Esophagus (tissue), 2 donors: ENCODE measurements at regions not wholly inside any gene's neighbourhood (a gene's known extent, or its start where the extent isn't known, plus 50 kb on each side); places are given as distances from the start of the nearest gene placed in this dataset.

Experiments used
- H3K27ac ChIP-seq, 2 donors: one replicate each; pipeline ENCODE4 v1.5.1; 2013; ENCODE audit warnings: low read depth in 2 of 2, mild to moderate bottlenecking in 2 of 2, inconsistent platforms in 1 of 2, low read length in 1 of 2, moderate library complexity in 1 of 2
- H3K27me3 ChIP-seq, 2 donors: one replicate each; pipeline ENCODE4 v1.6.1; 2013; ENCODE audit warnings: low read length in 2 of 2, control low read depth in 1 of 2, mild to moderate bottlenecking in 1 of 2; ENCODE audit not compliant: insufficient read depth in 2 of 2, control insufficient read depth in 1 of 2
- H3K36me3 ChIP-seq, 2 donors: one replicate each; pipeline ENCODE4 v1.6.1; 2013; ENCODE audit warnings: low read length in 1 of 2; ENCODE audit not compliant: control insufficient read depth in 2 of 2, insufficient read depth in 2 of 2
- H3K4me1 ChIP-seq, 2 donors: one replicate each; pipeline ENCODE4 v1.6.1; 2013; ENCODE audit warnings: low read length in 1 of 2; ENCODE audit not compliant: control insufficient read depth in 2 of 2, insufficient read depth in 2 of 2
- H3K4me3 ChIP-seq, 2 donors: one replicate each; pipeline ENCODE4 v1.5.1; 2013; ENCODE audit warnings: low read length in 2 of 2, mild to moderate bottlenecking in 2 of 2, low read depth in 1 of 2, moderate library complexity in 1 of 2
- H3K9me3 ChIP-seq, 2 donors: one replicate each; pipeline ENCODE4 v1.6.1; 2013; ENCODE audit warnings: mild to moderate bottlenecking in 2 of 2, low read depth in 1 of 2, low read length in 1 of 2, moderate library complexity in 1 of 2; ENCODE audit not compliant: control insufficient read depth in 2 of 2, insufficient read depth in 1 of 2
- WGBS, 2 donors: extraction: QIAGEN DNeasy Blood & Tissue Kit; methylation state at CpG; one replicate each; pipeline ENCODE4 v1.1.7; 2013; 5-methylcytosine and 5-hydroxymethylcytosine counted together
- donor health status: healthy with polysubstance abuse.
- donor health status: Bipolar disorder and iron deficiency.

DNA sequence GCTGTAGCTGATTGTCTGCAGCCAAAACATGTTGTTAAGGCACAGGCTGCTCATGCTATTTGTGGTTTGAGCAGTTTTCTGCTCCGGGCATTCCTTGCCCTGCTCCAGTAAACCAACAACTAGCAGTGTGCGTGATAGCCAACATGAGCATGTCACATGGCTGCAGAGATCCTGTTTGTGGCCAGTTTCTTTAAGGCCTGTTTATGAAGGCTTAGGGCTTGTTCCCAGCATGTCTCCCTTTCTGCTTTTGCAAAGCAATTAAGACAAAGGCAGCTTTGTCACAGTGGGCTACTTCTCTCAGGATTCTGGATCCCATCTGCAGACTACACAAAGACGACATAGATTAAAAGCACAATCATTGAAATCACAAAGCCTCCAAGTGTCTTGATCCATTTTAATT is 160.5 kb downstream of the ZNF518B start:
- no peak overlapping the region for H3K27ac ChIP-seq
- H3K27me3 ChIP-seq, result peaks cover 0 to 3% of the 10 kb centered on the region in 2 donors
- H3K4me1 ChIP-seq, result no peaks in the 10 kb centered on the region

DNA sequence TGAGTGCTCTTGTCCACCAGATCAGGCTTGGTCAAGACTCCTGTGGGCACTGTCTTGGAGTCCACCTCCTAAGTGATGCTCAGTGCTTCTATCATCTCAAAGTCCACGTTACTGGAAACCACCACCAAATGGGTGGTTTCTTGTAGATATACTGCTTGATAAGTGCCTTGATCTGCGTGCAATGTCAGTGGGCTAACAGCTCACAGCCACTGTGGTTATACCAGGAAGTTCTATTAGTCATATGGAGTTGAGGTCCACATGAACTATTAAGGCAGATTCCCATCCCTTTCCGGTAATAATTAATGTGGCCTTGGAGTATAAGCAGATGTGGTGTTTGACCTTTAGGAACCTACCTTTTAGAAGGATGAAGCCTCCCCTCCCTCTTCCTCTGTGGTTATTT is 161.9 kb downstream of the ZNF518B start:
- WGBS, 2 donors, result 83 to 84% methylated on average over 3 of the region's 3 CpGs
- Histone ChIP-seq H3K36me3 (peaks cover 0 to 2% of the 10 kb centered on the region in 2 donors), H3K9me3 (no peaks in the 10 kb centered on the region), H3K4me1 (no peaks in the 10 kb centered on the region), H3K27ac (no peak overlapping the region), H3K27me3 (peaks cover 0 to 3% of the 10 kb centered on the region in 2 donors), H3K4me3 (no peak overlapping the region)

More for the DNA sequence above, 160.5 kb downstream of the ZNF518B start:
- Histone ChIP-seq H3K4me3 (no peak overlapping the region), H3K9me3 (no peaks in the 10 kb centered on the region), H3K36me3 (peaks cover 0 to 2% of the 10 kb centered on the region in 2 donors)
- 31 to 35% methylated on average over 3 of the region's 3 CpGs for WGBS, 2 donors

DNA sequence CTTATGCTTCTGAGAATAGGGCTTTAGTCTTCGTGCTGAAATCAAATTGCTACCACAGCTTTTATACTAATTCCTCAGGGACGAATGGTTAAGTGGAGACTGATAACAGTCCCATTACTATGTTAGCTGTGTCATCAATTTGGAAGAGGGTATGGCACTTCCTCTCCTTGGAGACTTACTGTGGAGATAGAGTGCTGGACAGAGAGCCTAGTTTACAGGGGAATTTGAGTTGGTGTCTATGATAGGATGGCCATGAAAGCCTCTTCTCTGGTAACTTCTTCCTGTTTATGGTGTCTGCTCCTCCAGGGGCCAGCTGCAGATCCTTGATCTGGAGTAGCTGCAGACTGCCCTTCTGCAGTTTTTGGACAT is 167.7 kb downstream of the ZNF518B start:
- WGBS, 2 donors, result 67 to 68% methylated on average over 2 of the region's 2 CpGs
- Histone ChIP-seq H3K4me3 (no peak overlapping the region), H3K9me3 (no peaks in the 10 kb centered on the region), H3K27ac (no peak overlapping the region), H3K36me3 (no peaks in the 10 kb centered on the region), H3K4me1 (no peaks in the 10 kb centered on the region), H3K27me3 (peaks cover 0 to 2% of the 10 kb centered on the region in 2 donors)

DNA sequence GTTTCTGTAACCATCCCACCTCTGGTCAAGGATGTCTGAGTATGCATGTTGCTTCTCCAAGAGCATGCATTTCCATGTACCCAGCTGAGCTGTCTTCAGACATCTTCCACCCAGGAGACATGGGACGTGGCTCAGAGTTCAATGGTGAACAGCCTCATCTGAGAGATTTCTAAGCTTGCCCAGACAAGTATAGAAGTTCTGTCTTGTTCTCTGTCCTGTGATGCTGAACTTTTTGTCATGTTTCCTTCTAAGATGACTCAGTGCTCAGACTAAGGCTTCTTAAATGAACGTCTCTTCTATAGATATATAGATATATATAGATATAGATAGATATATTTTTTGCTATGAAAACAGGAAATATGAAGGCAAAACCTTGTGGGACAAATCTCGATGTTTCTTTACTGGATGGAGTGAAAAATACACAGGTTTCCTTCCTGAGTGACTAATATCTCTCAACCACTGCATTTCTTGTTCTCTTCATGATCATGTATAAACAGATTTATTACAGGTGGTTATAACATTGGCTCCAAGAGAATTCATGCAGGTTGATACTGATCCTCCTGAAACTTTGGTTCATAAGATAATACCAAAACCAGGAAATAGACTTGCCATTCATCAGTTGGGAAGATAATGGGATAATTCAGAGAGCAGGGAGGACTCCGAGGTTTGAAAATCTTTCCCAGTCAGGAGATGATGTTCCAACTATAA is 168.2 kb downstream of the ZNF518B start:
- peaks cover 0 to 2% of the 10 kb centered on the region in 2 donors for H3K27me3 ChIP-seq
- WGBS, 2 donors, result 43 to 45% methylated on average over 4 of the region's 4 CpGs
- H3K4me3 ChIP-seq, result no peak overlapping the region
- H3K9me3 ChIP-seq, result no peaks in the 10 kb centered on the region
- H3K36me3 ChIP-seq, result no peaks in the 10 kb centered on the region
- H3K27ac ChIP-seq, result no peak overlapping the region
- no peaks in the 10 kb centered on the region for H3K4me1 ChIP-seq

DNA sequence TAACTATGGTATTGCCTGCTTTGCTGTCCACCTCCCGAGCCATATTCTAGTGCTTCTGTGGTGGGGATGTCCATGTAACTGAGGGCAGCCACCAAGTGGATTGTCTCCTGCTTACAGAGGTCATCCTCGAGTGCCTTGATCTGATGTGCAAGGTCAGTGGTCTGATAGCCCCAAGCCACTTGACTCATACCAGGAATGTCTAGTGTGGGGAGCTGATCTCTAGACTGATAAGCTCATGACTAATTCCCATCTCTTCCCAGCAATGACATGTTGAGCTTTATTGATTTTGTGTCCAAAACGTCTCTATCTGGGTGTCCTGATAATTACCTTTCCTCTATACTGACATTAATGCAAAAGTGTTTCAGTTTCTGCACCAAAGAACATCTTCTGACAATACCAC is 168.4 kb upstream of the WDR1 start:
- 52 to 53% methylated on average over 3 of the region's 3 CpGs for WGBS, 2 donors
- Histone ChIP-seq H3K4me3 (no peak overlapping the region), H3K4me1 (no peaks in the 10 kb centered on the region), H3K36me3 (no peaks in the 10 kb centered on the region), H3K27ac (no peak overlapping the region), H3K9me3 (no peaks in the 10 kb centered on the region), H3K27me3 (peaks cover 0 to 2% of the 10 kb centered on the region in 2 donors)

DNA sequence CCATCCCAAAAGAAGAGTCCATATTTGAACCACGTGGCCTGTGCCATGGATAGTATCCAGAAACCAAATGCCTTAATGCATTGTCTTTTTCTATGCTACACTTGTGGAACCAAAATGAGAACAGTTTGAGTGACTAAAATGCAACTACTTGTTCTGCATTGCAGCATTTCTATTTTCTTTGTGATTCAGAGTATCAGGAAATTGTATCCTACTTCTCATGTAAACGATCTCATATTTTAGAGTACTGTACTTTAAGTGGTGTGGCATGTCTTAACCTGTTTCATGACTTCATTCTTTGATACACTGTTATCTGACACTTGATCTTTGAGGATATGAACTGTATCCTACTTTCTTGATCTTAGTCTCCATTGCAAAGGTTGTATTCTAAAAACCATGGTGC is 167.2 kb upstream of the WDR1 start:
- no peaks in the 10 kb centered on the region for H3K36me3 ChIP-seq
- 50 to 52% methylated on average over 2 of the region's 2 CpGs for WGBS, 2 donors
- no peaks in the 10 kb centered on the region for H3K9me3 ChIP-seq

DNA sequence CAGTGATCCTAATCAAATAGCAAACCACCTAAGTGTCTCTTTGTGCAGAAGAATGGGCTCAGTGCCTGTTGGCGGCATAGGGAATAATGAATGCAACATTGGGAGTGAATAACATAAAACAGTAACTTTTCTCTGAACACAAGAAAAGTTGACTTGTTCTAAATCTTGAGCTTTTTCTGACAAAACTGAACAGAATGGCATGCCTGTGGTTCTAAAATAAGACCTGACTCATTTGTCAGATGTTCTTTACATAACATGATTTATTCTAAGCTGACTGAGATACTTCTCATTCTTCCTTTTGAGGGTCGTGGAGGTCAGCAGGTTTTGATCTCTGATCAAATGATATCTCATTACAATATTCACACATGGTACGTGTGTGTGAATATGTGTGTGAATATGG is 165.4 kb upstream of the WDR1 start:
- no peak overlapping the region for H3K27ac ChIP-seq
- H3K36me3 ChIP-seq, result no peaks in the 10 kb centered on the region

More for the DNA sequence above, 167.2 kb upstream of the WDR1 start:
- H3K27me3 ChIP-seq, result peaks cover 0 to 2% of the 10 kb centered on the region in 2 donors
- no peak overlapping the region for H3K4me3 ChIP-seq
- H3K4me1 ChIP-seq, result no peaks in the 10 kb centered on the region
- H3K27ac ChIP-seq, result no peak overlapping the region

DNA sequence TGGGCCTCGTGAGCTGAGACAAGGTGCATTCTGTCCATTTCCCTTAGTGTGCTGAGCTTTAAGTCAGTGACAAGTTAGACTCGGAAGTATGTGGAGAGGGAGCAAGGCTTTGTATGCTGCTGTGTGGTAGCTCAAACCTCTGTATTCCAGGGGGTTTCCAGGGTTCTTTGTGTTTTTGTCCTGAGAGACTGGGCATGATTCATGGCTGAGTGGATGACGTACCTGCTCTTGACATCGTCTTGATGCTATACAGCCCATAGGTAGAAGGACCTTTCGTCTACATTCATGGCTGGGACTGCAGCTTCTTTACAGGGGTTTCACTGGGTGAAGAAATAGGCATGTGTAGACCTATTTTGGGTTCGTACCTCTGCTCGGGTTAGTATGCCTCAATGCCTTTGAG is 162.7 kb upstream of the WDR1 start:
- Histone ChIP-seq H3K36me3 (no peaks in the 10 kb centered on the region), H3K27me3 (peaks cover 0 to 2% of the 10 kb centered on the region in 2 donors), H3K9me3 (peaks cover 0 to 2% of the 10 kb centered on the region in 2 donors), H3K4me3 (no peak overlapping the region), H3K4me1 (no peaks in the 10 kb centered on the region), H3K27ac (no peak overlapping the region)
- 78 to 84% methylated on average over 7 of the region's 7 CpGs for WGBS, 2 donors

More for the DNA sequence above, 165.4 kb upstream of the WDR1 start:
- WGBS, 2 donors, result 38 to 50% methylated on average over 3 of the region's 3 CpGs
- Histone ChIP-seq H3K4me1 (no peaks in the 10 kb centered on the region), H3K27me3 (peaks cover 0 to 2% of the 10 kb centered on the region in 2 donors), H3K9me3 (peaks cover 0 to 2% of the 10 kb centered on the region in 2 donors), H3K4me3 (no peak overlapping the region)

DNA sequence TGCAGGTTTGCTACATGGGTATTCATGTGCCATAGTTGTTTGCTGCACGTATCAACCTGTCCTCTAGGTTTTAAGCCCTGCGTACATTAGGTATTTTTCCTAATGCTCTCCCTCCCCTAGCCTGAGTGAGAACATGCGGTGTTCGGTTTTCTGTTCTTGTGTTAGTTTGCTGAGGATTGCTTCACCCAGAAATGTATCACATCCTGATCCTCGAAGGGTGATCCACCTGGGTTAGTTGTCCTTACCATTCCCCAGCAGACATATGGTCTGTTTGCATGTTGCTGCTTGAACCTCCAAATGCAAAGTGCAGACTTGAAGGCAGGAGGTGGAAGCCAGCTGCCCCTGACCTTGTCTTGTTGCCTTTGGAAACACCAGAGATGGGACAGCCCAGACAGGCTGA is 161.5 kb upstream of the WDR1 start:
- H3K9me3 ChIP-seq, result peaks cover 0 to 2% of the 10 kb centered on the region in 2 donors
- H3K4me1 ChIP-seq, result peaks cover 0 to 2% of the 10 kb centered on the region in 2 donors
- H3K27me3 ChIP-seq, result peaks cover 0 to 2% of the 10 kb centered on the region in 2 donors
- no peak overlapping the region for H3K4me3 ChIP-seq
- H3K27ac ChIP-seq, result no peak overlapping the region
- WGBS, 2 donors, result 74 to 80% methylated on average over 5 of the region's 5 CpGs
- H3K36me3 ChIP-seq, result no peaks in the 10 kb centered on the region

DNA sequence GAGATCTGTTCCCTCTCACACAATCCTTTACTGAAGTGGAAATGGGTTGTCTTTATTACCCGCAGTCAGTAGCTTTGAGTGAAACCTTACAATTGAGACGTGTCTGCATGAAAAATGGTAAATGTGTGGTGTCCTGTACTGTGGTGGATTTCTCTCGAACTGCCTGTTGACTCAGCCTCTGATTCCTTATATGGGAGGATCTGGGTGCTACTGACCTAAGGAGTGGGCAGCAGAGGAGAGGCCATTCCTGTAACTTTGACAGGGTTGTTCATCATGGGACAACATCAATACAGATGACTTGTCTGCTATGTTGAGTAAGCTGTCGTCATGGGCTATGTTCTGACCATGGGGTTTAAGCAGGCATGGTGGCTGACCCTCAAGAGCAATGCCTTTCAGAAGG is 159.6 kb upstream of the WDR1 start:
- no peak overlapping the region for H3K4me3 ChIP-seq

More for the DNA sequence above, 159.6 kb upstream of the WDR1 start:
- peaks cover 0 to 2% of the 10 kb centered on the region in 2 donors for H3K27me3 ChIP-seq
- WGBS, 2 donors, result 75 to 79% methylated on average over 4 of the region's 4 CpGs
- H3K4me1 ChIP-seq, result peaks cover 0 to 2% of the 10 kb centered on the region in 2 donors
- no peaks in the 10 kb centered on the region for H3K36me3 ChIP-seq
- peaks cover 0 to 2% of the 10 kb centered on the region in 2 donors for H3K9me3 ChIP-seq
- H3K27ac ChIP-seq, result no peak overlapping the region
